Smooth muscle cell of the brain vasculature (primary cell): ENCODE measurements at regions not wholly inside any gene's neighbourhood (a gene's known extent, or its start where the extent isn't known, plus 50 kb on each side); places are given as distances from the start of the nearest gene placed in this dataset.

Experiments
- DNase-seq: peaks from one replicate; pipeline ENCODE4 v3.0.0-alpha.2; 2012; ENCODE audit warnings: low read depth, low spot score

- no peak for DNase-seq
Observed at GRCh38 chr18:28526196-28526595, 349.3 kb upstream of the CDH2 start.

DNA sequence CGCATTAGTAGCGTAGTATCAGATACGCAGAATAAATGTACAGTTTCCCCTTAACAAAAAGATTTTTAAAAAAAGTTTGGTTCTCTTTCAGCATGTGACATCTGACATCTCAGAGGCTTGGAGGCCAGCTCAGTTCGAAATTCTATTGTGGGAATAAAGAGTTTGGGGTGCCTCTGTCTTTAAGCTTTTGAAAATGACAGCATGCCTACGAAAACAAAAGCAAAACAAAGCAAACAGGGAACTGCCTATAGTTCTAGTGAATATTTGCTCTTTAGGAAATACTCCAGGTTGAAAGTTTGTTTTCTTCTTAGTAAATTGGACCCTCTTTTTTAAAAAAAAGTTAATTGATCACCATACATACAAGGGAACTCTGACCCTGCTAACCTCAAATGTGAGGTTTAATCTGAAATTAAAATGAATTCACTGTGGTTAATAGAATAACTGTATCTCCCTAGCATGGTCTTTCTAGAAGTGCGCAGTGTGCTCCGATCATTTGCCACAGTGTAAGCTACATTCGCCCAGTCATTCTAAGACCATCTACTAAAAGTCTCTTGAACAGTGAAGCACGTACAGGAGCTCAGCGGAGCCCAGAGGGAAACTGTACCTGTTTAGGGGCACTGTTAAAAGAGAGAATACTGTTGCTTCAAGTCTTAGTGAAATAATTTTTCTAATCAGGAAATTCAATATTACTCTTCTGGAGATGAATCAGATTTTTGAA is 347.0 kb upstream of the CDH2 start:
- no peak for DNase-seq

DNA sequence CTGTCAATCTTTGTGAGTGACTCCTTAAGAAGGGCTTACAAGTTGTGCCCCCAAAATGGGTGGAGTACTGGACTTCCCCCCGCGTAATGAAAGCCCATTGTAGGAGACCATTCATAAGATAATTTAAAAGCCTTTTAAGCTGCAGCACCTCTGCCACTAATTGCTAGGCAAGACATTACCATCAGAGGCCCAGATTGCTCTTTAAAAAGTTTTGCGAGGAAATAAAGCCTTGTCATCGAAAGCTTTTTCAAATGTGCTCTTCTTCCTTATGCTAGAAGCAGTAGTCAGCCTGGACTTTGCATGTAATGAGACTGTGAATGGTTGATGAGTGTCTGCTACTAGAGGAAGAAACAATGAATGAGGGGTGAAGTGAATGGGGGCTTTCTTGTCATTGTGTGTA is 345.3 kb upstream of the CDH2 start:
- DNase-seq: no peak

GRCh38 chr18:28519997-28520396 is 343.1 kb upstream of the CDH2 start:
- DNase-seq: no peak

DNA sequence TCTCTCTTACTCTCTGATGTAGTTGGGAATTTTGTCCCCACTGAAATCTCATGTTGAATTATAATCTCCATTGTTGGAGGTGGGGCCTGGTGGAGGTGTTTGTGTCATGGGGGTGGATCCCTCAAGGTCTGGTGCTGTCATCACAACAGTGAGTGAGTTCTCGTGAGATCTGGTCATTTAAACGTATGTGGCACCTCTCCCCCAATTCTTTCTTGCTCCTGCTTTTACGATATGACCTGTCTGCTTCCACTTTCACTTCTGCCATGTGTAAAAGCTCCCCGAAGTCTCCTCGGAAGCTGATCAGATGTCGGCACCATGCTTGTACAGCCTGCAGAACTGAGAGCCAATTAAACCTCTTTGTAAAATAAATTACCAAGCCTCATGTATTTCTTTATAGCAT is 337.8 kb upstream of the CDH2 start:
- DNase-seq: no peak

GRCh38 chr18:28512357-28512756 is 335.4 kb upstream of the CDH2 start:
- DNase-seq: no peak

GRCh38 chr18:28511413-28511821 is 334.5 kb upstream of the CDH2 start:
- no peak for DNase-seq

GRCh38 chr18:28510210-28510609 is 333.3 kb upstream of the CDH2 start:
- DNase-seq: no peak

GRCh38 chr18:28504066-28504465 is 327.1 kb upstream of the CDH2 start:
- DNase-seq: no peak

GRCh38 chr18:28494151-28494550 is 317.2 kb upstream of the CDH2 start:
- no peak for DNase-seq

DNA sequence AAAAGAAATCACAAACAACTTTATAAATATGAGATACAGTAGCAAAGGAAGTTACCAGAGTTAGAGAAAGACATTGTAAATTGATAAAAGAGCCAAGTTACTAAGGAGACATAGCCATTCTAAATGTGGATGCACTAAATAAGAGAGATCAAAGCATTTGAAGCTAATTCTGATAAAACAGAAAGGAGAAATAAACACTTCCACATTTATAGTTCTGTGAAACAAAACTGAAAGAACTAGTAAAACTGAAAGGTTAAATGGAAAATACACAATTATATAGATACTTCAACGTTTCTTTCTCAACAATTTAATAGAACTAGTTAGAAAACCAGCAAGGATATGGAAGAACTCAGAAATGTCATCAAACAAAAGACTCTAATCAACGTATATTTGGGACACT is 309.0 kb upstream of the CDH2 start:
- no peak for DNase-seq

DNA sequence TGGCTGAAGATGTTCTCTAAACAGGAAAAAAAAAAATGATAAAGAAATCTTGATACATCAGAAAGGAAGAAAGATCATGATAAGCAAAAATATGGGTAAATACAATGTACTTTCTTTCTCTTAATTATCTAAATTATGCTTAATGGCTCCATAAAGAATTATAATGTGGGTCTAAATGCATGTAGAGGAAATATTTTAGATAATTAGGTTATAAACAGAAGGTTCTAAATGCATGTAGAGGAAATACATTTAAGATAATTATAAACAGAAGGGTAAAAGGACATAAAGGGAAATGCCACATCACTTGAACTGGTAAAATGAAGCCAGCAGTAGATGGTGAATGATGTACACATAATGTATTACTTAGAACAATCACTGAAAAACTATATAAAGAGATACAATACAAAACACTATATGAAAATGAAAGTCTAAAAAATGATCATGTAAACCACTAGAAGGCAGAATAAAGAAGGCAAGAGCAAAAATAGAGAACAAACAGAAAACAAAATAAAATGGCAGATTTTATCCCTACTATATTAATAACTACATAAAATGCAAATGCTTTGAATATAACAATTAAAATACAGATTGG is 308.4 kb upstream of the CDH2 start:
- DNase-seq: no peak

DNA sequence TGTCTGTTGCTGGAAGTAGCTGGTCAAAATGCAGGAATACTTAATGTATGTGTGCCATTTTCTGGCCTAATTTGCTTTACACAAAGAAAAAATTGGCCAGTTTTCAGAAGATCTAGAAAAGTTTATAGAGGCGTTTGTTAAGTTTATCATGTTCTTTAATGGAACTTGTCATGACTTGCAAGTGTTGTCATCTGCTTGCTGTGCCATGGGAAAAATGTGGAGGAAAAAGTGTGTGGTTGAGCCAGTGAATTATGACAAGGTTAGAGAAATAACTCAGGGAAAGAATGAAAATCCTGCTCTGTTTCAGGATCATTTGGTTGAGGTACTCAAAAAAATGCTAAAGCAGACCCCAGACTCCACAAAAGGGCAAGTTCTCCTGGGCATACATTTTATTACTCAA is 301.6 kb upstream of the CDH2 start:
- DNase-seq: no peak

DNA sequence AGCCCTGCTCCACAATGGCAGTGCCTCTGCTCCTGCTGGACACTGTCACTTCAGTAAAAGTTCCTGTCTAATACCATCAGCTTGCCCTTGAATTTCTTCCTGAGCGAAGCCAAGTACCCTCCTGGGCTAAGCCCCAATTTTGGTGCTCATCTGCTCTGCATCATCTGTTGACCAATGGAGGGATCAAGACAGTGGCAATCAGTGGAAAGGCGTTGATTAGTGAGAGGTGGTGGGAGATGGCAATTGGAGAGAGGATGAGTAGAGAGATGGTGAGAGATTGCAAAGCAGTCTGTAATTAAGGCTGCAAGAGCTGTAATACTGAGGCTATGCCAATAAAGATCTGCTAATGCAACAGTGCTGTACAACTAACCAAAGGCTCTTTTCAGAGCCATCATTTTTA is 299.4 kb upstream of the CDH2 start:
- DNase-seq: no peak

- DNase-seq: no peak
Observed at GRCh38 chr18:28469946-28470345, 293.0 kb upstream of the CDH2 start.

DNA sequence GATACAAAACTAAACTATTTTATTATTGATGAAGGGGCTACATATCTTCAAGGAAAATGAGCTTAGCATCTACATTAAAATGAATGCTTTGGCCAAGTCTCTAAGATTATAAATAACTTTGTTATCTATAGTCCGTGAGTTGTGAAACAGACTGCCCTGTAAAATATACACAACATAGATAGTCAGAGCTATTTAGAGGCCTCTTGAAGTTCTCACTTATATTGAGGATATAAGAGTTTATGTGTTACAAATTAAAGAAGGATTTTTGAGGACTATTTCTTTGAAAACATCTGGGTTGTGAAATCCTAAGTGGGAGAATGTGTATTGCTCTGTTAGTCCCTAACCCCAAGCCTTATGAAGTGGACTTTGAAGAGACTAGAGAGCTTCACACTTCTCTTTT is 292.0 kb upstream of the CDH2 start:
- DNase-seq: no peak

GRCh38 chr18:28466204-28466603 is 289.3 kb upstream of the CDH2 start:
- DNase-seq: no peak

DNA sequence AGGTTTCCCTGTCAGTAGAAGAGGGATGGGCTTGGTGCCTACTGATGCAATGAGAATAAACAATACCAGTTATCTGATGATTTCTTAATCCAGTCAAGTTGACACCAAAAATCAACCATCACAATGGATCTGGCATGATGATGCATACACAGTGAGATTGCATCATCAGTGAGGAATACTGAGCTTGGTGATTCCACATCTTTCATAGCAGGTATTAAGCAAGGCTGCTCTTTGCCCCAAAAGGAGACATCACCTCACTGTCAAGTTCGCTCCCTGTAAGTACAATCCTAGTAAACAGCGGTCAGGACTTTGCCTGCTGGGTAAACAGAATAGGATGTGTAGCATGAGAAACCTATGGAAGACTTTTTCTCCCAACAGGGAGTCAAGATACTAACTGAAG is 282.7 kb upstream of the CDH2 start:
- no peak for DNase-seq

DNA sequence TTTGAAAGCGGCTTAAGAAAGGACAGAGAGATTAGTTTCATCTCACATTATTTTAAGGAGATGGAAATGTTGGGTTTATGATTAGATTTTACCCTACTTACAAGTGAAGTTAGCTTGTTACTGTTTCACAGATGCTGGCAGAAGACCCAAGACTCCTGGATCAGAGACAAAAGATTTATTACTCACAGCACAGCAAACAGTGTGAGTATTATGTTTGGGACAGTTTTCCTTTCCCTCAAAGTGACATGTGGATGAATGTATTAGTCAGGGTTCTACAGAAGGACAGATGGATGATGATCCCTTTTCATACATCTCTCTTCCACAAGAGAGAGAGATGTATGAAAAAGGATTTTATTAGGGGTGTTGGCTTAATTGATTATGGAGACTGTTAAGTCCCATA is 281.8 kb upstream of the CDH2 start:
- no peak for DNase-seq

GRCh38 chr18:28457784-28458183 is 280.9 kb upstream of the CDH2 start:
- DNase-seq: no peak

- no peak for DNase-seq
Observed at GRCh38 chr18:28455971-28456370, 279.0 kb upstream of the CDH2 start.

GRCh38 chr18:28439870-28440269 is 262.9 kb upstream of the CDH2 start:
- DNase-seq: no peak

DNA sequence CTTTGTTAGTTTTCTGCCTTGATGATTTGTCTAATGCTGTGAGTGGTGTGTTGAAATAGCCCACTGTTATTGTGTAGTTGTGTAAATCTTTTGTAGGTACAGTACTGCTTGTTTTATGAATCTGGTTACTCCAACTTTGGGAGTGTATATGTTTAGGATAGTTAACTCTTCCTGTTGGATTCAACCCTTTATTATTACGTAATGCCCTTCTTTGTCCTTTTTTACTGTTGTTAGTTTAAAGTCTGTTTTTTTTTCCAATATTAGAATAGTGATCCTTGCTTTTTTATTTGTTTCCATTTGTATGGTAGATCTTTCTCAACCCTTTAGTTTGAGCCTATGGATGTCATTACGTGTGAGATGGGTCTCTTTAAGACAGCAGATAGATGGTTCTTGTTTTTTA is 261.5 kb upstream of the CDH2 start:
- DNase-seq: no peak

GRCh38 chr18:28432339-28432738 is 255.4 kb upstream of the CDH2 start:
- no peak for DNase-seq
